ENCODE measurements at regions not wholly inside any gene's neighbourhood (a gene's known extent, or its start where the extent isn't known, plus 50 kb on each side); places are given as distances from the start of the nearest gene placed in this dataset.

- TF ChIP-seq EZH2 (IDR thresholded peaks at IDR 0.05; ENCODE audit: insufficient read depth, poor library complexity, severe bottlenecking) (no peak), EZH2phosphoT487 (IDR thresholded peaks at IDR 0.05; ENCODE audit: insufficient read depth, low read depth) (no peak)
These were observed 502.2 kb upstream of the LMCD1 start for GRCh38 chr3:7999384-7999783.

Data from GM23248 (cell line).